22Rv1 (cell line): ENCODE measurements at regions not wholly inside any gene's neighbourhood (a gene's known extent, or its start where the extent isn't known, plus 50 kb on each side); places are given as distances from the start of the nearest gene placed in this dataset.

Source experiments
- H3K27ac ChIP-seq: fragments of 450-650 bp; 2 replicates; pipeline ENCODE4 v1.5.1; 2017
- CTCF ChIP-seq: fragments of 450-650 bp; IDR thresholded peaks from 2 replicates; pipeline ENCODE4 v1.5.1; 2017; ENCODE audit warnings: mild to moderate bottlenecking
- ZFX ChIP-seq: fragments of 450-650 bp; IDR thresholded peaks from 2 replicates; pipeline ENCODE4 v1.6.1; 2017; ENCODE audit warnings: antibody characterized with exemption, borderline replicate concordance

DNA sequence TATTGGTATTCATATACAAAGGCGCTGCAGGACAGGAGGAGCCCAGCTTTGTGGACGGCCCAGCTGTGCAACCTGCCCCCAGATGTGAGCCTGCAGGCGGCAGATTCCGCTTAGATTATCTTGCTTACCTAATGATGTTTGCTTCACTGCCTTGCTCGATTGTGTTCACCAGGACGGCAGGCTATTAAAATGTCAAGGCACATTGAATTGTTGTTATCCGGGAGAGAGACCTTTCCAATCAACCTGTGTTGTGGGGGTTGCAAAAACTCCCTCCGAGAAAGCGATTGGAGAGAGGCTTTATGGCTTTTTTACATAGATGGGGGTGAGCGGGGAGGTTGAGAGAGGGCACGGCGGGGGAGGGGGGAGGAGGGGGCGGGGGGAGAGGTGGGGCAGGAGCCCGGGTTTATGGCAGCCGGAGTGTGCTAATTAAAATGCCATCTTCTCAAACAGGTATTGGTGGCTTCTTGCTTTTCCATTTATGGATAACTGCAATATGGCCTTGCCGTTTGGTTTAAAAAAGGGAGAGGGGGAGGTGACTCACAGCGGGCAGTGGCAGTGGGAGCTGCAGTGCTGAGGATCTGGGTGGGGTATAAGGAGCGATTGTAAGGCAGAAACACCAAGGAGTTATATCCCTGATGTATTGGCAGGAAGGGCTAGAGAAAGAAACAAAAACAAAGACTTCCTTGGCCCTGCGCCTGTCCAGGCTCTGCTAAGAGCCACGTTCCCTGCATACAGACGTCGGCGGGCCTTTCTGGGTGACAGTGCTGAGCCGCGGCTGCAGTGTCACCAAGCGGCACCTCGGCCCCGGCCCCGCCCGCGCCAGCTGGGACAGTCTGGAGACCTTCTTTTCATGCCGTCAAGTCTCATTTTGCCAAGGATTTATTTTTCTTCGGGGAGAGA is 97.2 kb downstream of the INSIG2 start:
- no peak for TF ChIP-seq ZFX
- TF ChIP-seq CTCF = no peak
- H3K27ac ChIP-seq = peak overlapping the region; percentile 41; the same call in 1 of the 2 replicates

- TF ChIP-seq CTCF = no peak
- no peak for TF ChIP-seq ZFX
- no peak overlapping the region for H3K27ac ChIP-seq
Observed at GRCh38 chr2:118183381-118183780, 95.1 kb downstream of the INSIG2 start.

DNA sequence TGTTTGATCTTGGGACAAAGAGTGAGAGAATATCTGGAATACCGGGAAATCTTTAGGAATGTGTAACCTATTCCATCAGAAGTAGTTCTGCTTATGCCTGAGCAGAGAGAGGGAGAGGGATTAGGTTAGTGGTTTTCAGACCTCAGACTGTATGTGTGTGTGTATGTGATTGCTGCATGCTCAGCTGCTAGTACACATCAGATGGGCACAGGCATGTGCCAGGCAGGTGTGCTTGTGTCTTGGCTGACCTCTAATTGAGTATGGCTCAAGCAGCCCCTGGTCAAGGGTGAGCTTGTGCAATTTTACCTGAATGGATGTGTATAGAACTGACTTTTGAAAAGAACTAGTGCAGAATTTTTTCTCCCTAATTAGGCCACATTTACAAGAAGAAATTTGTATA is 91.2 kb downstream of the INSIG2 start:
- H3K27ac ChIP-seq = no peak overlapping the region
- TF ChIP-seq CTCF = no peak
- no peak for TF ChIP-seq ZFX

GRCh38 chr2:118177884-118178283 is 89.6 kb downstream of the INSIG2 start:
- no peak overlapping the region for H3K27ac ChIP-seq
- TF ChIP-seq CTCF (no peak), ZFX (no peak)

DNA sequence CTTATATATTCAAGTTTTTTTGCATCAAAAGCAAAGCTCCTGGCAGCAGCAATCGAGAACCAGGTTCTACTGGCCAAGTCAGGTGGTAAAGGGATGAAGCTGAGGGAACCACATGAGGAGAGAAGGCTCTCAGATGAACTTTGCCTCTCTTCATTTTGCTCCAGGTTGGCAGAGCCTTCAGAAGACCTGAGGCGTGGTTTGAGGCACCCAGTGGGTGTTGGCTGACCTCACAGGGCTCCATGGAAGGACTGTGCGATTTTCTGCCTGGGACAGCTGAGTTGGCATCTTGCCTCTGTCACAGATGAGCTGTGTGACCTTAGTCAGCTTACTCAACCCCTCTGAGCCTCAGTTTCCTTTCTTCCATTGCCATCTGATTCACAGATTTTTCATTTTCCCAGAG is 89.0 kb downstream of the INSIG2 start:
- no peak overlapping the region for H3K27ac ChIP-seq
- TF ChIP-seq ZFX (no peak), CTCF (no peak)

DNA sequence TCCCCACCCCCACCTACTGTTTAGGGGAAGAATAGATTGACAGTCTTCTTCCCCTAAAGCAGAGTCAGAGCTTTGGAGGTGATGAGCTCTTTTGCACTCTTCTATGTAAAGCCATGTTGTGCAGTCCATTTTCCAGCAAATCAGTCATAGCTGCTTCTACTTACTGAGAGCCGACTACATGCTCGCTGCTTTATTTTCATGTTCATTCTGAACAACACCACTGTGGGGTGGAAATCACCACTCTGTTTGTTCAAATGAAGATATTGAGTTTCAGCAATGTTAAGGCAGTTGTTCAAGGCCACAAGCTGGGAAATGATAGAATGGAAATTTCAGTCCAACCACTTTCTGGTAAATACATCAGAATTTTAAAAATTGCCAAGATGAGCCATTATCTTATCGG is 88.3 kb downstream of the INSIG2 start:
- no peak overlapping the region for H3K27ac ChIP-seq
- TF ChIP-seq ZFX = no peak
- TF ChIP-seq CTCF = no peak

- no peak overlapping the region for H3K27ac ChIP-seq
- TF ChIP-seq ZFX (no peak), CTCF (no peak)
Observed at GRCh38 chr2:118171546-118171945, 83.3 kb downstream of the INSIG2 start.
